Spleen (tissue), 7 donors: ENCODE measurements at regions not wholly inside any gene's neighbourhood (a gene's known extent, or its start where the extent isn't known, plus 50 kb on each side); places are given as distances from the start of the nearest gene placed in this dataset.

Experiments used
- POLR2A ChIP-seq, 3 donors: fragments of 450-650 bp; IDR thresholded peaks; one replicate each; pipeline ENCODE4 v1.5.1; 2017; ENCODE audit warnings: antibody characterized with exemption in 3 of 3, mild to moderate bottlenecking in 1 of 3
- TF ChIP-seq, protein P1 (sequence below), 11 experiments: fragments of 200-600 bp in 7 of 11; fragments of 450-650 bp in 4 of 11; sonication (generic) in 4 of 11; IDR thresholded peaks in 8 of 11; conservative IDR thresholded peaks in 3 of 11; 1 replicate in 7 of 11; 2 replicates in 4 of 11; pipeline versions ENCODE4 v1.4.0 to v1.8.0; 2016 to 2021; ENCODE audit warnings: antibody characterized with exemption in 11 of 11, inconsistent platforms in 4 of 11, mild to moderate bottlenecking in 1 of 11
- donor health status: DM: no; HTN: no; CAD: no; lungs with moderate emphysema.
- donor health status: DM: no; HTN: no; CAD: no.
- donor health status: DM: no; HTN: no; CAD: no.

DNA sequence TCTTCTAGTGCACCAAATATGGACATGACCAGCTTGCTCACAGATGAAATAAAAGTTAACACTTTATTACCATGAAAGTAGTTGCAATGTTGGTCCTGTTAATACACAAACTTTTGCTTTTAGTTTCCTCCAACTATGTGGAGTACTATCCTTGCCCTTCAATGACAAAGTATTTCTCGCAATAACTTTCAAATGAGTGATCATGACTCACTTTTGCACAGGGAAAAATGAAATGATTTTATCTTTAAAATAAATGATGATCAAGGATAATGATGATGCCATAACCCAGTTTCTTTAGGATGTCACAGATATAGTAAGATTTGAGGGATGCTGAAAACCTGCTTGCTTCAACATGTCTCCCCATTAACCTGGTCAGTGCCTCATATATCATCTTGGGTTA lies 254.0 kb upstream of the KITLG start:
- TF ChIP-seq, protein P1, sequence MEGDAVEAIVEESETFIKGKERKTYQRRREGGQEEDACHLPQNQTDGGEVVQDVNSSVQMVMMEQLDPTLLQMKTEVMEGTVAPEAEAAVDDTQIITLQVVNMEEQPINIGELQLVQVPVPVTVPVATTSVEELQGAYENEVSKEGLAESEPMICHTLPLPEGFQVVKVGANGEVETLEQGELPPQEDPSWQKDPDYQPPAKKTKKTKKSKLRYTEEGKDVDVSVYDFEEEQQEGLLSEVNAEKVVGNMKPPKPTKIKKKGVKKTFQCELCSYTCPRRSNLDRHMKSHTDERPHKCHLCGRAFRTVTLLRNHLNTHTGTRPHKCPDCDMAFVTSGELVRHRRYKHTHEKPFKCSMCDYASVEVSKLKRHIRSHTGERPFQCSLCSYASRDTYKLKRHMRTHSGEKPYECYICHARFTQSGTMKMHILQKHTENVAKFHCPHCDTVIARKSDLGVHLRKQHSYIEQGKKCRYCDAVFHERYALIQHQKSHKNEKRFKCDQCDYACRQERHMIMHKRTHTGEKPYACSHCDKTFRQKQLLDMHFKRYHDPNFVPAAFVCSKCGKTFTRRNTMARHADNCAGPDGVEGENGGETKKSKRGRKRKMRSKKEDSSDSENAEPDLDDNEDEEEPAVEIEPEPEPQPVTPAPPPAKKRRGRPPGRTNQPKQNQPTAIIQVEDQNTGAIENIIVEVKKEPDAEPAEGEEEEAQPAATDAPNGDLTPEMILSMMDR (IDR thresholded peaks at IDR 0.05 in 8 of 11, conservative IDR thresholded peaks at IDR 0.05 in 3 of 11) = no peak
- TF ChIP-seq POLR2A (IDR thresholded peaks at IDR 0.05) = no peak
